Mesothelial cell of epicardium (in vitro differentiated cells): ENCODE measurements at regions not wholly inside any gene's neighbourhood (a gene's known extent, or its start where the extent isn't known, plus 50 kb on each side); places are given as distances from the start of the nearest gene placed in this dataset.
"Not testable (repeated sequence)": the region's sequence is repeated elsewhere in the genome, so short reads cannot be mapped to it uniquely, and the experiment has no call there.

Source experiments
- DNase-seq, 2 experiments: peaks; one replicate each; pipeline ENCODE4 v3.0.0; 2021; ENCODE audit warnings: low spot score in 2 of 2; ENCODE audit not compliant: unreplicated experiment in 2 of 2
- H3K27ac Mint-ChIP-seq: 2 replicates; pipeline ENCODE4 v1.8.0; 2021; ENCODE audit warnings: mixed read lengths
- H3K27me3 Mint-ChIP-seq: 2 replicates; pipeline ENCODE4 v1.8.0; 2021; ENCODE audit warnings: low read depth, mixed read lengths
- H3K36me3 Mint-ChIP-seq: 2 replicates; pipeline ENCODE4 v1.8.0; 2021; ENCODE audit warnings: mixed read lengths
- H3K4me1 Mint-ChIP-seq: 2 replicates; pipeline ENCODE4 v1.8.0; 2021; ENCODE audit warnings: mixed read lengths
- H3K4me3 Mint-ChIP-seq: 2 replicates; pipeline ENCODE4 v1.8.0; 2021; ENCODE audit warnings: mild to moderate bottlenecking, moderate library complexity, mixed read lengths
- H3K9me3 Mint-ChIP-seq: 2 replicates; pipeline ENCODE4 v1.8.0; 2021; ENCODE audit warnings: mixed read lengths
- CTCF ChIP-seq: fragments of 200-600 bp; sonication (generic); IDR thresholded peaks from one replicate; pipeline ENCODE4 v1.5.0; 2021; ENCODE audit warnings: antibody characterized with exemption; ENCODE audit not compliant: unreplicated experiment

- peak; percentile 19 for TF ChIP-seq CTCF
- Mint-ChIP-seq H3K36me3 (no peaks in the 10 kb centered on the region), H3K4me3 (no peak overlapping the region), H3K27ac (no peak overlapping the region), H3K9me3 (peaks cover 9% of the 10 kb centered on the region), H3K27me3 (no peaks in the 10 kb centered on the region), H3K4me1 (peaks cover 18% of the 10 kb centered on the region)
- DNase-seq: no peak
Observed at GRCh38 chr21:31786164-31786920, 54.4 kb upstream of the SCAF4 start.

GRCh38 chr21:31785237-31786163 lies 53.6 kb upstream of the SCAF4 start:
- H3K27me3 Mint-ChIP-seq, H3K27ac Mint-ChIP-seq, H3K9me3 Mint-ChIP-seq, H3K36me3 Mint-ChIP-seq, H3K4me3 Mint-ChIP-seq: not testable (repeated sequence)
- TF ChIP-seq CTCF: peak; percentile 89
- peaks cover 18% of the 10 kb centered on the region for H3K4me1 Mint-ChIP-seq
- peak; percentile 45 to 81 for DNase-seq

GRCh38 chr21:31781737-31782136 lies 49.8 kb upstream of the SCAF4 start:
- Mint-ChIP-seq H3K9me3 (no peaks in the 10 kb centered on the region), H3K27me3 (no peaks in the 10 kb centered on the region), H3K36me3 (no peaks in the 10 kb centered on the region), H3K4me1 (peaks cover 18% of the 10 kb centered on the region), H3K4me3 (no peak overlapping the region), H3K27ac (peak overlapping the region; percentile 65)
- no peak for TF ChIP-seq CTCF
- DNase-seq: peak in 1 of 2 experiments; percentile 46
